ENCODE measurements at regions not wholly inside any gene's neighbourhood (a gene's known extent, or its start where the extent isn't known, plus 50 kb on each side); places are given as distances from the start of the nearest gene placed in this dataset.

DNA sequence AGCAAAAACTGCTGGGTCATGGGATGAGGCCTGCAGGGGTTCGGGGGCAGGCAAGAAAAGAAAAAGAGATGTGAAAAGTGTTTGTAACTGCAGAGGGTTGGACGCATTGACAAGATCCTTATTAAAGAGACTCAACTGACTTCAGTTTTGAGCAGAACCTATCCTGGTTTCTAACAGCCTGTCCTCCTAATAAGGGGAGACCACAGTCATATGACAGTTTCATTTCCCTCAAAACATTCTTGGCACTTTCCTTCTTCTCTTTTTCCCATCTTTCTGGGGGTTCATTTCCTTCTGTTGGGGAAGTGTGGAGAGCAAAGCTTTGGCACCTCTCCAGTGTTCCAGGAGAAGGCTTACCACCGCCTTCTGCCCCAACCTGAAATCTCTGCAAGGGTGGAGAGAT, 118.5 kb downstream of the MAF start:
- H3K27ac Mint-ChIP-seq = no peak overlapping the region
- no peaks in the 10 kb centered on the region for H3K36me3 Mint-ChIP-seq (ENCODE audit: low read depth)
- H3K27me3 Mint-ChIP-seq (ENCODE audit: low read depth) = peaks cover 10% of the 10 kb centered on the region
- H3K4me3 Mint-ChIP-seq = no peak overlapping the region
- no peak for DNase-seq (ENCODE audit: low spot score)
- no peaks in the 10 kb centered on the region for H3K9me3 Mint-ChIP-seq
- no peaks in the 10 kb centered on the region for H3K4me1 Mint-ChIP-seq (ENCODE audit: low read depth)

DNA sequence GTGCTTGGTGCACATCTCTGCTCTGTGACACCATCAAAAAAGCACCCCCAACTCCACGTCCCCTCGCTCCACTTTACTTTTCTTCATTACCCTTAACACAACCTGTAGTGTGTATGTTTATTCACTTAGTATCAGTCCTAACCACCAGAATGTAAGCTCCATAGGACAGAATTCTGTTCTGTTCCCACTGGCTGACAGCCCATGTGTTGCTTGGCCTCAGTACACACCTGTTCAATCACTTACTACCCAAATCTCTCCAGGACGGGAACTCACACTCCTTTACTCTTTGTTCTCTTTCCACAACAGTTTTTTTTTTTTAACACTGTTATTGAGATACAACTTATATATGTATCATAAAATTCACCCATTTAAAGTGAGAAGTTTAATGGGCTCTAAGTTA, 119.6 kb downstream of the MAF start:
- Mint-ChIP-seq H3K36me3 (ENCODE audit: low read depth) (no peaks in the 10 kb centered on the region), H3K4me1 (ENCODE audit: low read depth) (no peaks in the 10 kb centered on the region), H3K4me3 (no peak overlapping the region), H3K27ac (no peak overlapping the region), H3K27me3 (ENCODE audit: low read depth) (peaks cover 10% of the 10 kb centered on the region), H3K9me3 (no peaks in the 10 kb centered on the region)
- DNase-seq (ENCODE audit: low spot score) = no peak

DNA sequence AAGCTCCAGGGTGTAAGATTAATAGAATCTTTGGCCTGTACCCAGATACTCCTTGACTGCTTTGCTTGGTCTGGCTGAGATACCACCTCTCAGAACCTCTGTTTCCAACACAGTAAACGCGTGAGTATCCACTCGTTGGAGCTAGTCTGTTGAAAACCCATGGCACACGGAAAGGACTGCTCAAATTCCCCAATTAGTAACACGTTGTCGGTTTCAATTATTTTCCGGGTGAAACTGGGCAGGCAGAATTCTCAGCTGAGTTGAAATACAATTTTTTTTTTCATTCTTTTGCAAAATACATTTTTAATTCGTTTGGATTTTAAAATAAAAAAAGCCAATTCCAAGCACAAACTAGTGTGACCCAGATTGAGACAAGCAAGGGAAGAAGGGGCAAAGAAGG, 120.5 kb downstream of the MAF start:
- no peaks in the 10 kb centered on the region for H3K36me3 Mint-ChIP-seq (ENCODE audit: low read depth)

DNA sequence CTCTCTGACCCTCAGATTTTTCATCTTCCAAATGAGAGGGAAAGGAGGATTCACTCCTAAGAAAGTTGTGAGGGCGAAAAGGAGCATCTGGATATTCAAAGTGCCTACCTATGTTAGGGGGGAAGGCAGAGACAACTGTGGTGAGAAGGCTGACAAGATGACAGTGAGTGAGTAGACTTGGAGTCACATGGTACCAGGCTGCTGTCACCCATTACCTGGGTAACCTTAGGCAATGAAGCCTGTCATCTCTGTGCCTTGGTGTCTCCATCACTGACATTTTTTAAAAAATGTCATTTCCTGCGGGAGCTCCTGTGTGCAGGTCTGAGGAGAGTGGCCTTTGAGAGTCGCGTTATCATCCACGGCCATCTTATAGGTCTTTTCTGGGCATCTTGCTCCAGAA, 124.0 kb downstream of the MAF start:
- no peaks in the 10 kb centered on the region for H3K4me1 Mint-ChIP-seq (ENCODE audit: low read depth)
- DNase-seq (ENCODE audit: low spot score) = no peak
- no peaks in the 10 kb centered on the region for H3K9me3 Mint-ChIP-seq
- H3K4me3 Mint-ChIP-seq = no peak overlapping the region
- H3K27me3 Mint-ChIP-seq (ENCODE audit: low read depth) = peaks cover 15% of the 10 kb centered on the region
- H3K27ac Mint-ChIP-seq = no peak overlapping the region
- H3K36me3 Mint-ChIP-seq (ENCODE audit: low read depth) = no peaks in the 10 kb centered on the region

More for the DNA sequence above, 120.5 kb downstream of the MAF start:
- H3K27ac Mint-ChIP-seq = no peak overlapping the region
- H3K9me3 Mint-ChIP-seq = no peaks in the 10 kb centered on the region
- H3K27me3 Mint-ChIP-seq (ENCODE audit: low read depth) = peaks cover 13% of the 10 kb centered on the region
- no peak for DNase-seq (ENCODE audit: low spot score)
- no peaks in the 10 kb centered on the region for H3K4me1 Mint-ChIP-seq (ENCODE audit: low read depth)
- H3K4me3 Mint-ChIP-seq = no peak overlapping the region

DNA sequence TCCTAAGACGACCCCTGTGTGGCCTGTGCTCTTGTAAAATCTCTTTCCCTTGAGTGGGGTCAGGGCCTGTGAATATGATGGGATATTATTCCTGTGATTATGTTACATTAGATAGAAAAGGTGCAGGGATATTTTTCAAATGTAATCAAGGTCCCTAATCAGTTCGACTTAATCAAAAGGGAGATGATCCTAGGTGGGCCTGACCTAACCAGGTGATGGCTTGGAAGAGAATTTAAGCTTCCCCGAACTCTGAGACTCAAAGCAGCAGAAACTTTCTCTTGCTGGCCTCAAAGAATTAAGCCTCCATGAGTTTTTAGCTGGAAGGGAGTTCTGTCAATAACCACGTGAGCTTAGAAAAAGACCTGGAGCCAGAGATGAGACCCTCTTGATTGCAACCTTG, 124.7 kb downstream of the MAF start:
- H3K9me3 Mint-ChIP-seq = no peaks in the 10 kb centered on the region
- H3K36me3 Mint-ChIP-seq (ENCODE audit: low read depth) = no peaks in the 10 kb centered on the region
- H3K4me3 Mint-ChIP-seq = no peak overlapping the region
- H3K27me3 Mint-ChIP-seq (ENCODE audit: low read depth) = peaks cover 11% of the 10 kb centered on the region
- no peak overlapping the region for H3K27ac Mint-ChIP-seq
- no peak for DNase-seq (ENCODE audit: low spot score)
- H3K4me1 Mint-ChIP-seq (ENCODE audit: low read depth) = no peaks in the 10 kb centered on the region

DNA sequence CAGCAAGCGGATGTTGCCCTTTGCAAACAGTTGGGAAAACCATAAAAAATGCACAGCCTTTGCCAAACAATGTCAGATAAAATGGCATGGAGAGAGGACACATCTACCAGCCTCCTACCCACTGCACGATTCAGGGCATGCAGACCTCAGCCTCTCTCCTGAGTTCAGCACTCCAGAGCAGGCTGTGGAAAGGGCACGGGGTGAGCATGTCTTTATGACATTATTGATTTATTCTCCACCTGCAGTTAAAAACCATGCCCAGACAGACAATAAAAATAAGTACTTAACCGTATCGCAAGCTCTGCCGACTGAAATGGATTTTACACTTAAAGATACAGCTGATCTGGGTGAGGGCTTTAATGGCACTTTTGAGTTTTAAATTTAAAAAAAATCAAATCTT, 127.1 kb downstream of the MAF start:
- Mint-ChIP-seq H3K27ac (no peak overlapping the region), H3K4me3 (no peak overlapping the region), H3K4me1 (ENCODE audit: low read depth) (no peaks in the 10 kb centered on the region), H3K36me3 (ENCODE audit: low read depth) (no peaks in the 10 kb centered on the region), H3K27me3 (ENCODE audit: low read depth) (peaks cover 11% of the 10 kb centered on the region), H3K9me3 (no peaks in the 10 kb centered on the region)
- no peak for DNase-seq (ENCODE audit: low spot score)

DNA sequence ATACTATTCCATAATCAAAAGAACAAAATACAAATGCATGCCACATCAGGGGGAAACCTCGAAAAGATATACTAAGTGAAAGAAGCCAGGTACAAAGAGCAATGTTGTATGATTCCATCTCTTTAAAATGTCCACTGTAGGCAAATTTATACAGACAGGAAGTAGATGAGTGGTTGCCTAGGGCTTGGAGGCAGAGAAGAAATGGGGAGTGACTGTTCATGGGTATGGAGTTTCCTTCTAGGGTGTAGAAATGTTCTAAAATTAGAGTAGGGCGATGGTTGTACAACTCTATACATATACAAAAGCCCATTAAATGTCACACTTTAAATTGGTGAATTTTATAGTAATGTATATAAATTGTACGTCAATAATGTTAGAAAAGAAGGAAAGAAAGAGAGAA, 128.1 kb downstream of the MAF start:
- H3K27me3 Mint-ChIP-seq (ENCODE audit: low read depth) = peaks cover 11% of the 10 kb centered on the region
- H3K4me1 Mint-ChIP-seq (ENCODE audit: low read depth) = no peaks in the 10 kb centered on the region
- H3K4me3 Mint-ChIP-seq = no peak overlapping the region
- no peaks in the 10 kb centered on the region for H3K36me3 Mint-ChIP-seq (ENCODE audit: low read depth)
- H3K27ac Mint-ChIP-seq = no peak overlapping the region
- DNase-seq (ENCODE audit: low spot score) = no peak
- H3K9me3 Mint-ChIP-seq = no peaks in the 10 kb centered on the region

DNA sequence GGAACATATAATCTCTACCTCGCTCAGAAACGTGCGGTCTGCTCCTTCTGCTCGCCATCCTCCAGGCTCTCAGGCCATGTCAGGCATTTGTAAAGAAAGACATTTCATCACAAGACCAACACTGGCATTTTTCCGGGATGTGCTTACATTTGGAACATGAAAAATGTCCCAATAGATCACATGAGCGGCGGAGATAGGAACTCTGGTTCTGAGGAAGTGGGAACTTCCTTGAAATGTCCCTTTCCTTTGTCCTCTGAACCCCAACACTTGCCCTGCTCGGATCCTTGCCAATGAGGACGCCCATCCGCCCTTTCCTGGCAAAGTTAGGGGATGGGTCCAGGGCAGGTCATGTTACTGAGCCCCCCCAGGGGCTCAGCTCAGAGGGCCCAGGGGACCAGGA, 130.5 kb downstream of the MAF start:
- no peak for DNase-seq (ENCODE audit: low spot score)

DNA sequence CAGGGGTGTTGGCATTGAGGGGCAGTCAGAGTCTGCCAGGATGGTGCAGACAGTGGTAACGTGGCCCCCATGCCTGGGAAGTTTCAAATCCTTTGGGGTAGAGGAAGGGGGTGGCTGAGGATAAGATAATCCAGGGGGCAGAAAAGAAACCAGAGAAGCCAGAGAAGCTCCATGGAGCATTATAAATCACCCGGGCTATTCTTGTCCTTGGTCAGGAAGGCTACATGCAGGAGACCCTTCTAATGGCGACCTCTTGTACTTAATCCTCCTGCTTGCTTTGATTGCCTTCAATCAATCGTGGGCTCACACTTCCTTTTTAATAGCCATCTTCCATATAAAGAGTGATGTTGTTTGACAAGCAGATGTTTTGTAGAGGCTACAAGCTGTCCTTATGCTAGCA, 131.9 kb downstream of the MAF start:
- Mint-ChIP-seq H3K36me3 (ENCODE audit: low read depth) (no peaks in the 10 kb centered on the region), H3K9me3 (peaks cover 6% of the 10 kb centered on the region), H3K4me1 (ENCODE audit: low read depth) (no peaks in the 10 kb centered on the region), H3K27me3 (ENCODE audit: low read depth) (peaks cover 3% of the 10 kb centered on the region), H3K4me3 (no peak overlapping the region), H3K27ac (no peak overlapping the region)
- DNase-seq (ENCODE audit: low spot score) = no peak

More for the DNA sequence above, 130.5 kb downstream of the MAF start:
- no peak overlapping the region for H3K4me3 Mint-ChIP-seq
- H3K27ac Mint-ChIP-seq = no peak overlapping the region
- no peaks in the 10 kb centered on the region for H3K9me3 Mint-ChIP-seq
- H3K4me1 Mint-ChIP-seq (ENCODE audit: low read depth) = no peaks in the 10 kb centered on the region
- peaks cover 11% of the 10 kb centered on the region for H3K27me3 Mint-ChIP-seq (ENCODE audit: low read depth)
- H3K36me3 Mint-ChIP-seq (ENCODE audit: low read depth) = no peaks in the 10 kb centered on the region

DNA sequence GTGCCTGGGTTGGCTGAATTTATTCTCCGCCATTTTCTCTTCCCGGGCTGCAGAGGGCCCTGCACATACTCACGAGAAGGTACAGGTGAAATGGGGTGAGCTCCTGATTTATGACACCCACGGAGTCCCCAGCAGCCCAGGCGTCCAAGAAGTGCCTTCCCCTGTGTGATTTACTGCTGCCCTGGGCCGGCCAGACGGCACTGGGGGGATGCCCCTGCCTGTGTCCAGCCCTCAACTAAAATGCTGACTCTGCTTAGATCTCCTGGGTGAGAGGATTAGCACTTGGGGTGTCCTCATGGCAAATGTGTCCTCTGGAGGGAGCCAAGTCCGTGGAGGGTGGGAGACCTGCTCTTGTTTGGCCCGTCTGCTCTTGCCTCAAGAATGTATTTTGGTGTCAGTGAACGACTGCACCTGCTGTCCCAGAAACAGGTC, 132.4 kb downstream of the MAF start:
- Mint-ChIP-seq H3K27me3 (ENCODE audit: low read depth) (peaks cover 3% of the 10 kb centered on the region), H3K4me3 (no peak overlapping the region), H3K4me1 (ENCODE audit: low read depth) (no peaks in the 10 kb centered on the region), H3K9me3 (peaks cover 9% of the 10 kb centered on the region), H3K36me3 (ENCODE audit: low read depth) (no peaks in the 10 kb centered on the region), H3K27ac (no peak overlapping the region)
- DNase-seq (ENCODE audit: low spot score) = no peak

DNA sequence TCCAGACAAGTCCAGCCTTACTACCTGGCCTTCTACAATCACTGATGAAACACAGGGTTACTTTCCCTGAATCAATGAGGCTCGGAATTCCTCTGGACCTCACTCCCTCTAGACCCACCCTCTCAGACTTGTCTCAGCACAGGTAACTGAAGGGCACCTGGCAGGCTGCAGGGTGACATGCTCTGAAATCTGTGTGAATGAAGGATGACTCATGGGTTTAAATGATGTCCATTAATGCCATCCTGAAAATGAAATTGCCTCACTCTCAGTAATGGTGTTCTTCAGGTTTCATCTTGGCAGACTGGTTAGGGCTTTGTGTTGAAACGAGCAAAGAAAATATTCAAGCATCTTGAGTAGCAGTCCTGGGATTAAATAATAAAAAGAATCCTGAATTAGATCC, 134.4 kb downstream of the MAF start:
- Mint-ChIP-seq H3K27ac (no peak overlapping the region), H3K27me3 (ENCODE audit: low read depth) (peaks cover 3% of the 10 kb centered on the region)

DNA sequence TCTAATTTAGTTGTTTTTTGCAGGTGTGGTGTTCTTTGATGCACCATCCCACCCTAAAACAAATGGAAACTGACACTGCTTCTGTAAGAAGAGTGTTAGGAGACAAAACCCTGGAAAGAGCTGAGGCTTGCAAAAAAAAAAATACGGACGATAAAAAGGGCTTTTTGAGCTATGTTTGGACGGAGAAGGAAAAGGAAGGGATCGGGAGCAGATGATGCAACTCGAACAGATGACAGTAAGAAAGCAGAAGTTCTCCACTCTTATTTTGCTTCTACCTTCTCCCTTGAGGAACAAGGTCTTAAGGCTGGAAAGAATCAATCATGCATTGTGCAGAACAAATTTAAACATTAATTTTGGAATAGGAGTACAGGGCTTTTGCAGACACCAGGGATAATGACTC, 136.7 kb downstream of the MAF start:
- Mint-ChIP-seq H3K4me3 (no peak overlapping the region), H3K36me3 (ENCODE audit: low read depth) (no peaks in the 10 kb centered on the region), H3K4me1 (ENCODE audit: low read depth) (no peaks in the 10 kb centered on the region), H3K9me3 (peaks cover 12% of the 10 kb centered on the region), H3K27ac (no peak overlapping the region), H3K27me3 (ENCODE audit: low read depth) (peaks cover 11% of the 10 kb centered on the region)
- DNase-seq (ENCODE audit: low spot score) = no peak

More for the DNA sequence above, 134.4 kb downstream of the MAF start:
- H3K9me3 Mint-ChIP-seq = peaks cover 12% of the 10 kb centered on the region
- DNase-seq (ENCODE audit: low spot score) = no peak
- H3K36me3 Mint-ChIP-seq (ENCODE audit: low read depth) = no peaks in the 10 kb centered on the region
- no peaks in the 10 kb centered on the region for H3K4me1 Mint-ChIP-seq (ENCODE audit: low read depth)
- no peak overlapping the region for H3K4me3 Mint-ChIP-seq

DNA sequence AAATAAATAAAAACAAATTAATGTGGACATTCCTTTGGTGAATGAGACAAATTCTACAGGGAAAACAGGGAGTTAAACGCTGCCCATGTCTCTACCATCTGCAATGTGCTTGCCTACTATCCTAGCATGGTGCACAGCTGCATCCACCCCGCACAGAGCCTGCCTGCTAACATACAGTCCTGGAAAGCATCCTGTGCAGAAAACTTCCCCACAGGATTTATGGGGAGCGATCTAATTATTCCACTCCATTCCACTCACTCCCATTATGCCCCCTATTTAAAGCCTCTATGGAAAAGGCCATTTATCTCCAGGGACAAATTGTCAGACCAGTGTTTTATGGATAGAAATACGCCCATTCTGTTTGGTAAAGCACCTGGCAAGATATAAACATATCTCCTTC, 144.5 kb downstream of the MAF start:
- Mint-ChIP-seq H3K36me3 (ENCODE audit: low read depth) (no peaks in the 10 kb centered on the region), H3K9me3 (no peaks in the 10 kb centered on the region), H3K27ac (no peak overlapping the region), H3K4me1 (ENCODE audit: low read depth) (peaks cover 11% of the 10 kb centered on the region), H3K4me3 (no peak overlapping the region), H3K27me3 (ENCODE audit: low read depth) (peaks cover 14% of the 10 kb centered on the region)
- DNase-seq (ENCODE audit: low spot score) = no peak

DNA sequence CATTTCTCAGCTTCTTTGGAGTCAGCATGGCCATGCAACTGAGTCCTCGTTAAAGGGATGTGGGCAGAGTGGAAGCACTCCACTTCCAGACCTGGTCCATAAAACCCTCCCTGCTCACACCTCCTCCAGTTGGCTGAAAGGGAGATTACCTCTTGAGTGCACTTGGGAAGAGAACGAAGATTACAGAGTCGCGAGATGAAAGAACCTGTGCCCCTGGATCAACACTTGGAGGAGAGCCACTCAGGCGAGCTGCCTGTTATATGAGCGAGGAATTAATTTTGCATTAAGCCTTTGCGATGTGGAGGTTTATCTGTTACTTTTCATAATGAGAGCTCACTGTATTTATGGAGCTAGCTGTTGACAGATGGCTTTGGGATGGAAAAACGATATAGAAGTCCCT, 147.9 kb downstream of the MAF start:
- Mint-ChIP-seq H3K4me3 (no peak overlapping the region), H3K4me1 (ENCODE audit: low read depth) (peaks cover 14% of the 10 kb centered on the region), H3K9me3 (no peaks in the 10 kb centered on the region), H3K36me3 (ENCODE audit: low read depth) (no peaks in the 10 kb centered on the region), H3K27ac (no peak overlapping the region), H3K27me3 (ENCODE audit: low read depth) (peaks cover 5% of the 10 kb centered on the region)
- no peak for DNase-seq (ENCODE audit: low spot score)

DNA sequence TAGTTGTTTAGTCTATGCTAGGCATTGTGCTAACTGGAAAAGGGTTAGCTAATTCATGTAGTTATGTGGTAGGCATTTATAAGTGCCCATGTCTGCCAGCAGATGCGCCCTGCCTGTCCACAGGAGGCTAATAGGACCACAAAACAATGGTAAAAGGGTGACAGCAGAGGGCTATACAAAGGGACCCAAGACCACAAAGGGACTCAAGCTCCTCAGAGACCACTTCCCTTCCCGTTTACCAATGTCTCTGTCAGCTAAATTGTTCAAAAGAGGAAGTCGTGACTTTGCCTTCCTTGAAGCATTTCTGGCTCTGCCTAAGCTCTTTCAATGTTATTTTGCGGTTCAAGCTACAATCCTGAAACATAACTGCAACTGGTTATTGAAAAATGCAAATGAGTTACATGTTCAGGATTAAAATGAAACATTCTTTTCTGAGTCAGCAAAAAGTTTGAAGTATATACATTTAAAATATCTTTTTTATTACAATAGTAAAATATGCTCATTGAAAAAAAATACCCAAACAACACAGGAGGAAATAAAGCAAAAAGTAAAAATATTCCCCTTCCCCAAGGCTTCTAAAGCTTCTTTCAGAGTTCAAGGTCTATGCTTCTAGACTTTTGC, 149.2 kb downstream of the MAF start:
- peak; percentile 16 for DNase-seq (ENCODE audit: low spot score)
- Mint-ChIP-seq H3K27ac (no peak overlapping the region), H3K4me3 (peak overlapping the region; percentile 37), H3K4me1 (ENCODE audit: low read depth) (peaks cover 14% of the 10 kb centered on the region), H3K9me3 (no peaks in the 10 kb centered on the region), H3K36me3 (ENCODE audit: low read depth) (no peaks in the 10 kb centered on the region), H3K27me3 (ENCODE audit: low read depth) (peaks cover 5% of the 10 kb centered on the region)
